ENCODE measurements at regions not wholly inside any gene's neighbourhood (a gene's known extent, or its start where the extent isn't known, plus 50 kb on each side); places are given as distances from the start of the nearest gene placed in this dataset.

DNA sequence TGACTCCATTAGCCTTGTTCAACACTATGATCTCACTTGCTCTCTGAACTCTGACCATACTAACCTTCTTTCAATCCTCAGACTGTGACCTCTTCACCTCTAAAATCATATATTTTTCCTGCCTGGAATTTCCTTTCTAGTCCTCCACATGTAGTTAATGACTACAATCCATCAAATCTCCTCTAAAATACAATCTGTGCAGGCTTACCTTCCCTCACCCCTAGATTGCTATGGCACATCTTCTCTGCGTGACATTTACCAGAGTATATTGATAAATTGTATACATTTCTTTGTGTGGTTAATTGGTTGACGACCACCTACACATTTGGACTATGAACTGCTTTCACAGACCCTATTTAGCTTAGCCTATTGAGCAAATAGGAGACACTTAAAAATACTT lies 1330.2 kb upstream of the TENM4 start:
- TF ChIP-seq, protein P1, sequence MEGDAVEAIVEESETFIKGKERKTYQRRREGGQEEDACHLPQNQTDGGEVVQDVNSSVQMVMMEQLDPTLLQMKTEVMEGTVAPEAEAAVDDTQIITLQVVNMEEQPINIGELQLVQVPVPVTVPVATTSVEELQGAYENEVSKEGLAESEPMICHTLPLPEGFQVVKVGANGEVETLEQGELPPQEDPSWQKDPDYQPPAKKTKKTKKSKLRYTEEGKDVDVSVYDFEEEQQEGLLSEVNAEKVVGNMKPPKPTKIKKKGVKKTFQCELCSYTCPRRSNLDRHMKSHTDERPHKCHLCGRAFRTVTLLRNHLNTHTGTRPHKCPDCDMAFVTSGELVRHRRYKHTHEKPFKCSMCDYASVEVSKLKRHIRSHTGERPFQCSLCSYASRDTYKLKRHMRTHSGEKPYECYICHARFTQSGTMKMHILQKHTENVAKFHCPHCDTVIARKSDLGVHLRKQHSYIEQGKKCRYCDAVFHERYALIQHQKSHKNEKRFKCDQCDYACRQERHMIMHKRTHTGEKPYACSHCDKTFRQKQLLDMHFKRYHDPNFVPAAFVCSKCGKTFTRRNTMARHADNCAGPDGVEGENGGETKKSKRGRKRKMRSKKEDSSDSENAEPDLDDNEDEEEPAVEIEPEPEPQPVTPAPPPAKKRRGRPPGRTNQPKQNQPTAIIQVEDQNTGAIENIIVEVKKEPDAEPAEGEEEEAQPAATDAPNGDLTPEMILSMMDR (IDR thresholded peaks at IDR 0.05; ENCODE audit: low read depth, low read length): no peak
- CTCF ChIA-PET: no interaction called here
- Histone ChIP-seq H3K4me3 (ENCODE audit: low read depth, low read length) (no peak overlapping the region), H3K27me3 (ENCODE audit: control insufficient read depth, insufficient read depth, low read length) (no peaks in the 10 kb centered on the region), H3K9me3 (ENCODE audit: control insufficient read depth, insufficient read depth, low read length) (no peaks in the 10 kb centered on the region), H3K27ac (ENCODE audit: low read depth, low read length) (no peak overlapping the region)
- POLR2A ChIA-PET: no interaction called here
- no peak for DNase-seq (ENCODE audit: low read depth, low spot score)

DNA sequence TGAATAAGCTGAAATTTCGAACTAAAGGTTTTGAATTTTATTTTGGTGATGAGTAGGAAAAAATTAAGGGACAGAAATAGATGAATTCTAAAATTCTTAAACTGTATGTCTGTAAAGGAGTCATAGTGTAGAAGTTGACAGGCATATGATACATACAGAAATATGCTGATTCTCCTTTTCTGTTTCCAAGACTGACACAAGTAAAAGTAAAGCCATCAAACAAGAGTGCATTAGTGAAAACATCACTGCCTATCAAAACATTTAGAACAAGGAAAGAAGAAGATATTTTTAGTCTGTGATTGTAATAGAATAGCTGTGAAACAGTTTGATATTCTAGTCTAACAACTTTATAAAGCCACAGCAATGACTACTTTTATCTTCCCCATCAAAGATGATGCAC lies 1318.0 kb upstream of the TENM4 start:
- ChIA-PET CTCF (no interaction called here), POLR2A (no interaction called here)
- no peak for DNase-seq (ENCODE audit: low read depth, low spot score)
- Histone ChIP-seq H3K27ac (ENCODE audit: low read depth, low read length) (no peak overlapping the region), H3K9me3 (ENCODE audit: control insufficient read depth, insufficient read depth, low read length) (no peaks in the 10 kb centered on the region), H3K27me3 (ENCODE audit: control insufficient read depth, insufficient read depth, low read length) (no peaks in the 10 kb centered on the region), H3K4me3 (ENCODE audit: low read depth, low read length) (no peak overlapping the region)
- TF ChIP-seq, protein P1 (IDR thresholded peaks at IDR 0.05; ENCODE audit: low read depth, low read length): no peak

DNA sequence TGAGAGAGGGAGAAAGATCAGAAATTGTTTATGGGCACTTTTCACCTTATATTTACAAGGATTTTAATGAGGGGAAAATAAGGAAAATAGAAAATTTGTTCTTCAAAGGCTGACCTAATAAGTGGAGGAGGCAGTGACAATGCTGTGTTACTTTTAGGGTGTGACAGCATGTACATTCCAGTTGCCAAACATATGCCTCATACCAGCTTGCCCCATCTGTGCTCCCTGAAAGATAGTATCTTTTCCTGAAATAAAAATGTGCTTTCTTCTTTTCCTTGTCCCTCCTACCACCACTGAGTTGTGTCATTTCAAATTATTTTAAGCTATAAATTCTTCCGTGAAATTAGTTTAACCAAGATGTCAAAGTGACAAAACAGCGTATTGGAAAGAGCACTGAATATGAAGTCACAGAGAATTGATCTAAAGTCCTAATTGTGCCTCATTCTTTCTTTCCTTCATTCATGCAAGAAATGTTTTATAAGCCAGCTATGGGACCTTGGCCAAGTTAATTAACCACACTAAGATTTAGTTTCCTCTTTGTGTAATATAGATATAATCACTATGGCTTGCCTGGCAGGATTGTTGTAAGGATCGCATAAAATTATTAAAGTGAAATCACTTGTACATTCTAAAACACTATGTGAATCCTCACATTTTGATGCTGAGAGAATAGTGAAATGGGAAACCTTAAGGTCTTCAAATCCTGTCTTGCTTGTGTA lies 1307.5 kb upstream of the TENM4 start:
- CTCF ChIA-PET: no interaction called here
- POLR2A ChIA-PET: no interaction called here
- DNase-seq (ENCODE audit: low read depth, low spot score): no peak
- Histone ChIP-seq H3K9me3 (ENCODE audit: control insufficient read depth, insufficient read depth, low read length) (no peaks in the 10 kb centered on the region), H3K27me3 (ENCODE audit: control insufficient read depth, insufficient read depth, low read length) (no peaks in the 10 kb centered on the region), H3K4me3 (ENCODE audit: low read depth, low read length) (no peak overlapping the region), H3K27ac (ENCODE audit: low read depth, low read length) (no peak overlapping the region)
- TF ChIP-seq, protein P1 (IDR thresholded peaks at IDR 0.05; ENCODE audit: low read depth, low read length): no peak

DNA sequence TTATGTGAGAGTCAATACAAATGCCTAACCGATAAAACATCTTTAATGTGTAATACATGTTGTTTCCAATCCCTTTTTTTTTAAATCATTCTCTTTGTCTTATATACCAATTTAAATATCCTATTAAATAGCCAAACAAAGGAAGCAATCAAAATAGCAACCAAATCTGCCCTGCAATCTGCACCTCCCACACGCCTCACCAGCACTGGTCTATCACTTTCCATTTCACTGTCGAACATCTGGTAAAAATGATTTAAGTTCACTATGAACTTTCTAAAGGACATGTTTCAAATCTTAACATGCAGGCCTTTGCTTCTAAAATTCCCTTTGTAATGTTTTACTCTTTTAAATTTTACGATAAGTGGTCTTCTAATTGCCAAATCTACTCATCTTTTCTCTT lies 1305.5 kb upstream of the TENM4 start:
- TF ChIP-seq, protein P1 (IDR thresholded peaks at IDR 0.05; ENCODE audit: low read depth, low read length): no peak
- DNase-seq (ENCODE audit: low read depth, low spot score): no peak
- ChIA-PET CTCF (no interaction called here), POLR2A (no interaction called here)
- Histone ChIP-seq H3K27me3 (ENCODE audit: control insufficient read depth, insufficient read depth, low read length) (no peaks in the 10 kb centered on the region), H3K9me3 (ENCODE audit: control insufficient read depth, insufficient read depth, low read length) (no peaks in the 10 kb centered on the region), H3K4me3 (ENCODE audit: low read depth, low read length) (no peak overlapping the region), H3K27ac (ENCODE audit: low read depth, low read length) (no peak overlapping the region)

DNA sequence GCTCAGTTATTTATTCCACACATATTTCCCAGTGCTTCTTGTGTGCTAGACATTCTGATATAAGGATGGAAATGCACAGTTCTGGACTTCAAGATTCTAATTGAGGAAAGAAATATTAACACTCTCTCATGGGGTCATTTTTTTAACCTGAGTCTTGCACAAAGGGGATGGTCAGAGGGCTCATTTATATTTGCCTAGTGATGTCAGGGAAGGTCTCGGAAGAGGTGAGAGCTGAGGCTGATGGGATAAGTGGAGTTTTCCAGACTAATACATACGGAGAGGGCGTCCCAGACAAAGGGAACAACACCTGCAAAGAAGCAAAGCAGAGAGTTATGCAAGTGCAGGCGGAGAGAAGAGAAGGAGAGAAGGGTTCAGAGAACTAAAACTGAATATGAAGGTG lies 1304.6 kb upstream of the TENM4 start:
- Histone ChIP-seq H3K27ac (ENCODE audit: low read depth, low read length) (no peak overlapping the region), H3K4me3 (ENCODE audit: low read depth, low read length) (no peak overlapping the region), H3K9me3 (ENCODE audit: control insufficient read depth, insufficient read depth, low read length) (no peaks in the 10 kb centered on the region), H3K27me3 (ENCODE audit: control insufficient read depth, insufficient read depth, low read length) (no peaks in the 10 kb centered on the region)
- no peak for DNase-seq (ENCODE audit: low read depth, low spot score)
- POLR2A ChIA-PET: no interaction called here
- TF ChIP-seq, protein P1 (IDR thresholded peaks at IDR 0.05; ENCODE audit: low read depth, low read length): no peak
- CTCF ChIA-PET: no interaction called here
